ENCODE measurements at regions not wholly inside any gene's neighbourhood (a gene's known extent, or its start where the extent isn't known, plus 50 kb on each side); places are given as distances from the start of the nearest gene placed in this dataset.

- TF ChIP-seq CTCF (IDR thresholded peaks at IDR 0.05) (no peak), IRF3 (IDR thresholded peaks at IDR 0.05; ENCODE audit: low read depth, low read length) (no peak), TCF12 (IDR thresholded peaks at IDR 0.05) (no peak), REST (IDR thresholded peaks at IDR 0.05; ENCODE audit: low read depth, low read length) (no peak), MXI1 (IDR thresholded peaks at IDR 0.05; ENCODE audit: low read depth, low read length) (no peak), TAF1 (IDR thresholded peaks at IDR 0.05; ENCODE audit: borderline replicate concordance, low read depth, low read length) (no peak), RAD21 (IDR thresholded peaks at IDR 0.05; ENCODE audit: low read length) (no peak), SIN3A (IDR thresholded peaks at IDR 0.05; ENCODE audit: borderline replicate concordance, low read depth, low read length) (no peak), EZH2phosphoT487 (IDR thresholded peaks at IDR 0.05; ENCODE audit: borderline replicate concordance, low read depth) (no peak)
These were observed 485.7 kb upstream of the ANO5 start for GRCh38 chr11:21707116-21707739.
